Stimulated activated CD4-positive, alpha-beta T cell treated with anti-CD3 and anti-CD28 coated beads, Interleukin-2, amount 100 ng/mL, for 24 hours (primary cell): ENCODE measurements at regions not wholly inside any gene's neighbourhood (a gene's known extent, or its start where the extent isn't known, plus 50 kb on each side); places are given as distances from the start of the nearest gene placed in this dataset.
"Not testable (repeated sequence)": the region's sequence is repeated elsewhere in the genome, so short reads cannot be mapped to it uniquely, and the experiment has no call there.

ENCODE experiments used
- DNase-seq, 2 donors: peaks; one replicate each; pipeline ENCODE4 v3.0.0-alpha.2; 2020

- DNase-seq = no peak
Observed at GRCh38 chr5:38148021-38148625, 110.2 kb upstream of the EGFLAM start.

GRCh38 chr5:38143384-38143783 is 115.0 kb upstream of the EGFLAM start:
- DNase-seq = no peak

- no peak for DNase-seq
Observed at GRCh38 chr5:38141665-38142064, 116.7 kb upstream of the EGFLAM start.

GRCh38 chr5:38138574-38138973 is 119.8 kb upstream of the EGFLAM start:
- DNase-seq = no peak

GRCh38 chr5:38135486-38136039 is 122.8 kb upstream of the EGFLAM start:
- DNase-seq = no peak

- DNase-seq = no peak
Observed at GRCh38 chr5:38134810-38135209, 123.5 kb upstream of the EGFLAM start.

- DNase-seq = not testable (repeated sequence)
Observed at GRCh38 chr5:38134294-38134693, 124.1 kb upstream of the EGFLAM start.

- DNase-seq = no peak
Observed at GRCh38 chr5:38131686-38132085, 126.7 kb upstream of the EGFLAM start.

GRCh38 chr5:38124321-38124720 is 134.0 kb upstream of the EGFLAM start:
- DNase-seq = no peak

- no peak for DNase-seq
Observed at GRCh38 chr5:38121420-38121819, 136.9 kb upstream of the EGFLAM start.

- no peak for DNase-seq
Observed at GRCh38 chr5:38119836-38120235, 138.5 kb upstream of the EGFLAM start.

- no peak for DNase-seq
Observed at GRCh38 chr5:38117784-38118479, 140.4 kb upstream of the EGFLAM start.

GRCh38 chr5:38115318-38115827 is 143.0 kb upstream of the EGFLAM start:
- DNase-seq = no peak

- DNase-seq = no peak
Observed at GRCh38 chr5:38113880-38114279, 144.5 kb upstream of the EGFLAM start.

GRCh38 chr5:38113456-38113855 is 144.9 kb upstream of the EGFLAM start:
- DNase-seq = no peak

- no peak for DNase-seq
Observed at GRCh38 chr5:38112938-38113337, 145.4 kb upstream of the EGFLAM start.

GRCh38 chr5:38110130-38110529 is 148.2 kb upstream of the EGFLAM start:
- no peak for DNase-seq

- no peak for DNase-seq
Observed at GRCh38 chr5:38107096-38107495, 151.3 kb upstream of the EGFLAM start.

GRCh38 chr5:38105801-38106200 is 152.6 kb upstream of the EGFLAM start:
- no peak for DNase-seq

- DNase-seq = no peak
Observed at GRCh38 chr5:38105231-38105570, 153.2 kb upstream of the EGFLAM start.

- DNase-seq = no peak
Observed at GRCh38 chr5:38104497-38105230, 153.7 kb upstream of the EGFLAM start.

- DNase-seq = no peak
Observed at GRCh38 chr5:38101897-38102296, 156.5 kb upstream of the EGFLAM start.
